Body of pancreas (tissue), 4 donors: ENCODE measurements at regions not wholly inside any gene's neighbourhood (a gene's known extent, or its start where the extent isn't known, plus 50 kb on each side); places are given as distances from the start of the nearest gene placed in this dataset.

Source experiments
- ATAC-seq: fragments of 150-250 bp; one replicate; pipeline ENCODE4 v1.9.1; 2016
- DNase-seq, 4 donors: peaks; one replicate each; pipeline ENCODE4 v3.0.0-alpha.2; 2019
- H3K27ac ChIP-seq, 4 donors: fragments of 200-600 bp; sonication (generic); 1 replicate in 3 of 4; 2 replicates in 1 of 4; pipeline versions ENCODE4 v1.5.1 to v1.6.1; 2016 to 2019; ENCODE audit warnings: mild to moderate bottlenecking in 1 of 4, mixed read lengths in 1 of 4, moderate library complexity in 1 of 4
- H3K27me3 ChIP-seq, 2 donors: fragments of 200-600 bp; sonication (generic); one replicate each; pipeline ENCODE4 v1.6.0; 2016; ENCODE audit warnings: mild to moderate bottlenecking in 1 of 2
- H3K36me3 ChIP-seq, 2 donors: fragments of 200-600 bp; sonication (generic); replicated peaks in 1 of 2; 2 replicates each; pipeline ENCODE4 v1.5.1; 2016; ENCODE audit warnings: low read depth in 2 of 2; ENCODE audit not compliant: insufficient read depth in 1 of 2
- H3K4me1 ChIP-seq: fragments of 200-600 bp; sonication (generic); one replicate; pipeline ENCODE4 v1.6.0; 2016
- H3K4me3 ChIP-seq, 2 donors: fragments of 200-600 bp; sonication (generic); 1 replicate in 1 of 2; 2 replicates in 1 of 2; pipeline ENCODE4 v1.5.1; 2016 to 2019
- H3K9me3 ChIP-seq, 3 donors: fragments of 200-600 bp; sonication (generic); 1 replicate in 2 of 3; 2 replicates in 1 of 3; pipeline ENCODE4 v1.5.1; 2016
- CTCF ChIP-seq, 7 experiments: fragments of 450-650 bp in 4 of 7; fragments of 200-600 bp in 3 of 7; sonication (generic) in 3 of 7; IDR thresholded peaks; one replicate each; pipeline ENCODE4 v1.5.1; 2016 to 2019; ENCODE audit warnings: antibody characterized with exemption in 7 of 7
- POLR2A ChIP-seq, 3 donors: fragments of 450-650 bp; IDR thresholded peaks; one replicate each; pipeline ENCODE4 v1.6.1; 2016; ENCODE audit warnings: antibody characterized with exemption in 3 of 3, mild to moderate bottlenecking in 2 of 3
- WGBS, 2 donors: methylation state at CpG; one replicate each; pipeline ENCODE4 v1.1.5; 2017; 5-methylcytosine and 5-hydroxymethylcytosine counted together
- intact Hi-C: fragments of 100-400 bp; cut with DNase I; formaldehyde crosslinking; loops from one replicate; pipeline ENCODE4 v1.15.1; 2023

- intact Hi-C loops, result no loop called here
- Histone ChIP-seq H3K4me1 (no peaks in the 10 kb centered on the region), H3K27me3 (no peaks in the 10 kb centered on the region), H3K27ac (no peak overlapping the region), H3K36me3 (no peaks in the 10 kb centered on the region), H3K9me3 (no peaks in the 10 kb centered on the region), H3K4me3 (no peak overlapping the region)
- ATAC-seq, result no peak
- no peak for TF ChIP-seq POLR2A (IDR thresholded peaks at IDR 0.05)
- no peak for TF ChIP-seq CTCF (IDR thresholded peaks at IDR 0.05)
- WGBS, 2 donors, result 54 to 64% methylated on average over 4 of the region's 4 CpGs
- no peak for DNase-seq
These were observed 210.2 kb downstream of the ARPP21 start for GRCh38 chr3:35849496-35849895.

GRCh38 chr3:35849963-35850362 lies 210.6 kb downstream of the ARPP21 start:
- Histone ChIP-seq H3K4me1 (no peaks in the 10 kb centered on the region), H3K9me3 (no peaks in the 10 kb centered on the region), H3K4me3 (no peak overlapping the region), H3K27me3 (no peaks in the 10 kb centered on the region), H3K36me3 (no peaks in the 10 kb centered on the region), H3K27ac (no peak overlapping the region)
- DNase-seq (no peak), ATAC-seq (no peak)
- TF ChIP-seq CTCF (IDR thresholded peaks at IDR 0.05), result no peak
- intact Hi-C loops, result no loop called here
- WGBS, 2 donors, result 52 to 79% methylated on average over 1 of the region's 1 CpG

DNA sequence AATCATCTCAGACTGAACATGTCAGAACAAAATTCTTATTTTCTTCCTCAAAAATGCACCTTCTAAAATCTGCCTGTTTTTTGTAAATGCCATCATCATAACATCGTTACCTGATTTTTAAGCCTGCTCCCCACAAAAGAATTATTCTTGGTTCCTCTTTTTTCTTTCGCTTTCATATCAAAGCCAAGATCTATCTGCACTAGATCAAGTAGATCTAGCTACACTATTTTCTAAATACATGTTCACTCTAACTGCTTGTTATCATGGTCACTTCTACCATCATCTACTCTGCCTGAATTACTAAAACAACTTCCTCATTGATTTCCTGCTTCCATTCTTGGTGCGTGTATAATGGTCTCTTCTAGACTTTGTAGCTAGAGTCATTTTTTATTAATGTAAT lies 217.7 kb downstream of the ARPP21 start:
- TF ChIP-seq CTCF (IDR thresholded peaks at IDR 0.05) (no peak), POLR2A (IDR thresholded peaks at IDR 0.05) (no peak)
- 62 to 71% methylated on average over 3 of the region's 3 CpGs for WGBS, 2 donors
- Histone ChIP-seq H3K4me1 (no peaks in the 10 kb centered on the region), H3K27me3 (no peaks in the 10 kb centered on the region), H3K27ac (no peak overlapping the region), H3K36me3 (no peaks in the 10 kb centered on the region), H3K9me3 (no peaks in the 10 kb centered on the region), H3K4me3 (no peak overlapping the region)
- intact Hi-C loops, result no loop called here
- DNase-seq (no peak), ATAC-seq (no peak)

- TF ChIP-seq CTCF (IDR thresholded peaks at IDR 0.05) (no peak), POLR2A (IDR thresholded peaks at IDR 0.05) (no peak)
These were observed 222.7 kb downstream of the ARPP21 start for GRCh38 chr3:35862057-35862456.

DNA sequence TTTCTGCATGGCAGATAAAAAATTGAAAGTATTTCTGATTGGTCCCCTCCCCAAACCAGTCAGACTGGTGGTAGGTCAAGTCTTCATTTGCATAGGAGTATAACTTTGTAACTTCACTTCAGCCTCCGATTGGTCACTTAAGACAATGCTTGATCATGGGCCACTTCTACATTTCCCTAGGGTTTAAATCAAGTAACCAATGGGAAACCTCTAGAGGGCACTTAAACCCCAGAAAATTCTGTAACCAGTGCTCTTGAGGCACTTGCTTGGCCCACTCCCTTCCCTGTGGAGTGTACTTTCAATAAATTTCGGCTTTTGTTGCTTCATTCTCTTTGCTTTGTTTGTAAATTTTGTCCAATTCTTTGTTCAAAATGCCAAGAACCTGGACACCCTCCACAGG lies 225.5 kb downstream of the ARPP21 start:
- intact Hi-C loops, result no loop called here
- no peaks in the 10 kb centered on the region for H3K9me3 ChIP-seq
- ATAC-seq (no peak), DNase-seq (no peak)
- 47 to 62% methylated on average over 2 of the region's 2 CpGs for WGBS, 2 donors
- H3K36me3 ChIP-seq, result no peaks in the 10 kb centered on the region
- no peaks in the 10 kb centered on the region for H3K4me1 ChIP-seq
- no peaks in the 10 kb centered on the region for H3K27me3 ChIP-seq
- TF ChIP-seq POLR2A (IDR thresholded peaks at IDR 0.05) (no peak), CTCF (IDR thresholded peaks at IDR 0.05) (no peak)
- H3K27ac ChIP-seq, result no peak overlapping the region
- no peak overlapping the region for H3K4me3 ChIP-seq

More at GRCh38 chr3:35862057-35862456, 222.7 kb downstream of the ARPP21 start:
- WGBS, 2 donors, result 55 to 57% methylated on average over 4 of the region's 4 CpGs
- Histone ChIP-seq H3K9me3 (no peaks in the 10 kb centered on the region), H3K27ac (no peak overlapping the region), H3K4me3 (no peak overlapping the region), H3K36me3 (no peaks in the 10 kb centered on the region), H3K4me1 (no peaks in the 10 kb centered on the region), H3K27me3 (no peaks in the 10 kb centered on the region)
- ATAC-seq (no peak), DNase-seq (no peak)
- intact Hi-C loops, result no loop called here
